T47D (cell line): ENCODE measurements at regions not wholly inside any gene's neighbourhood (a gene's known extent, or its start where the extent isn't known, plus 50 kb on each side); places are given as distances from the start of the nearest gene placed in this dataset.

Experiments
- DNase-seq, 2 experiments: peaks; one replicate each; pipeline versions ENCODE4 v3.0.0 to v3.0.0-alpha.2; 2011 to 2012; ENCODE audit warnings: low read depth in 1 of 2, low spot score in 1 of 2
- JUND ChIP-seq: IDR thresholded peaks from 2 replicates; pipeline ENCODE4 v1.6.1; 2012; ENCODE audit warnings: low read depth
- in situ Hi-C: cut with HindIII; loops from 2 replicates; pipeline ENCODE4 v1.10.0; 2016; ENCODE audit warnings: low sequenced_read_pairs, low pct_unique_long_range_greater_than_20kb

GRCh38 chrX:10021461-10022272, 54.5 kb downstream of the CLDN34 start:
- no peak for TF ChIP-seq JUND
- DNase-seq = no peak
- in situ Hi-C loops = no loop called here

GRCh38 chrX:10022273-10022541, 55.0 kb downstream of the CLDN34 start:
- DNase-seq = no peak
- in situ Hi-C loops = no loop called here
- TF ChIP-seq JUND = no peak

- in situ Hi-C loops = no loop called here
- DNase-seq = no peak
- no peak for TF ChIP-seq JUND
Measured at GRCh38 chrX:10022580-10023245, 55.6 kb downstream of the CLDN34 start.

GRCh38 chrX:10023821-10024220, 56.7 kb downstream of the CLDN34 start:
- no peak for TF ChIP-seq JUND
- in situ Hi-C loops = no loop called here

GRCh38 chrX:10025742-10026493, 58.8 kb downstream of the CLDN34 start:
- in situ Hi-C loops = no loop called here
- TF ChIP-seq JUND = no peak
- DNase-seq = no peak

More at GRCh38 chrX:10023821-10024220, 56.7 kb downstream of the CLDN34 start:
- DNase-seq = no peak

- DNase-seq = no peak
- in situ Hi-C loops = no loop called here
- no peak for TF ChIP-seq JUND
Measured at GRCh38 chrX:10028283-10029104, 61.3 kb downstream of the CLDN34 start.

GRCh38 chrX:10030570-10030969, 63.4 kb downstream of the CLDN34 start:
- no peak for TF ChIP-seq JUND
- in situ Hi-C loops = no loop called here
- DNase-seq = peak in 1 of 2 experiments; percentile 83

- DNase-seq = no peak
- in situ Hi-C loops = no loop called here
- no peak for TF ChIP-seq JUND
Measured at GRCh38 chrX:10031746-10032145, 64.6 kb downstream of the CLDN34 start.

GRCh38 chrX:10032147-10032546, 65.0 kb downstream of the CLDN34 start:
- no peak for TF ChIP-seq JUND
- peak in 1 of 2 experiments; percentile 65 for DNase-seq
- in situ Hi-C loops = no loop called here

GRCh38 chrX:10033375-10034007, 66.3 kb downstream of the CLDN34 start:
- in situ Hi-C loops = no loop called here
- peak in 1 of 2 experiments; percentile 83 for DNase-seq
- 0 out of 2 replicates have a peak, but pooled peaks have one; percentile 58 for TF ChIP-seq JUND

GRCh38 chrX:10034740-10035260, 67.6 kb downstream of the CLDN34 start:
- no peak for TF ChIP-seq JUND
- in situ Hi-C loops = no loop called here
- no peak for DNase-seq
